ENCODE measurements at regions not wholly inside any gene's neighbourhood (a gene's known extent, or its start where the extent isn't known, plus 50 kb on each side); places are given as distances from the start of the nearest gene placed in this dataset.
"Not testable (repeated sequence)": the region's sequence is repeated elsewhere in the genome, so short reads cannot be mapped to it uniquely, and the experiment has no call there.

DNA sequence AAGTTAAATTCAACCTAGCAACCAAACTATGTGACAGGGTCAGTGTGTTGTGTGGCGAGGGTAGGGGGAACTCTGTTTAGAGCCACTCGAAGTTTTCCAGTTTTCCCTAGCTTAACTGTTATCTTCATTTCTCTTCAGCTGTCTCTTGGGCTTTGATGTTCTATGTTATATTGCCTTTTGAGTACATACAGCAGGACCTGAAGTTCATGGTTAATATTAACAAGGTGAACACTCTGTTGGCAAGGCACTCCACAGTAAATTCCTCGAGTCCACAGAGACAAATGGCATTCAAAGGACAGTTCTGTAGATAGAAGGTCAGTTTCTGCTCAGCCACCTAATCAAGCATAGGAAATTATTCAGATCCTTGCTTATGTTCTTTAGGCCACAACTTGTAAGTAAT is 147.9 kb upstream of the DPH6 start:
- DNase-seq (ENCODE audit: low read depth in 2 of 2), result no peak

DNA sequence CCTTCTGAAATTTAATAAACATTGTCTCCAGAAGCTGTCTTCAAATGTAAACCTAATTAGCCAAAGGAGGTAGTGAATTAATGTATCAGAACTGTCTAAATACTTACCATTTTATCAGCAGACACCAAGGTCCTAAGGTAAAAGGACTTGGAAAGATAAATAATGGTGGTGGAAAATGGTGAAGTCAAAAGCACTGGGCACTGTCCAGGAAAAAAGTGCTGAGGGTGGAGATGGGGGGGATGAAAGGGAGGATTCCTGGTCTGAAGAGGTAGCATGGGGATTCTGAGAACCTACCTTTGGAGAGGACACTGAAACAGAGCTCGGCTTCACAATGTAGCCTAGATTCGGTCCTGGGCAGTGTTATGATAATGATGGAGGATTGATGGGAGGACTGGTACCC is 149.0 kb upstream of the DPH6 start:
- no peak for DNase-seq (ENCODE audit: low read depth in 2 of 2)

DNA sequence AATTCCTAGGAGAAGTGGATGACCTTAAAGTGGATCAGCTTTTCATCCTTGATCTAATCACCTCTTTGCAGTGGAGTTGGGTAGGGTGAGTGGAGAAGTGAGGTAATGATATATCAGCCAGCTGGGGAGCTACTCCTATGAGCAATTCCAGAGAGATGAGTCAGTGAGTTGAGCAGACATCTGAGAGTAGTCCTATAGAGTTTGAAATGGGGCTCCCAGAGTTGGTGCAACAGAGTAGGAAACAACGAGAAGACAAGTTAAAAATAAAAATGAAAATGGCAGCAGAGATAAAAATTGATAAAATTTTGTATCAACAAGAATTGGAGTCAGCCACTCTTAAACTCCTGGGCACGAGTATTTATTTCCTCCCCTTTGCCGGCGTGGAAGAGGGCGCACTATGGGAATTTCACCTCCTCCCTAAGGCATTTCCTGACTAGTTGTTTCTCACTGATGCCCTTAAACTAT is 150.8 kb upstream of the DPH6 start:
- no peak for DNase-seq (ENCODE audit: low read depth in 2 of 2)

DNA sequence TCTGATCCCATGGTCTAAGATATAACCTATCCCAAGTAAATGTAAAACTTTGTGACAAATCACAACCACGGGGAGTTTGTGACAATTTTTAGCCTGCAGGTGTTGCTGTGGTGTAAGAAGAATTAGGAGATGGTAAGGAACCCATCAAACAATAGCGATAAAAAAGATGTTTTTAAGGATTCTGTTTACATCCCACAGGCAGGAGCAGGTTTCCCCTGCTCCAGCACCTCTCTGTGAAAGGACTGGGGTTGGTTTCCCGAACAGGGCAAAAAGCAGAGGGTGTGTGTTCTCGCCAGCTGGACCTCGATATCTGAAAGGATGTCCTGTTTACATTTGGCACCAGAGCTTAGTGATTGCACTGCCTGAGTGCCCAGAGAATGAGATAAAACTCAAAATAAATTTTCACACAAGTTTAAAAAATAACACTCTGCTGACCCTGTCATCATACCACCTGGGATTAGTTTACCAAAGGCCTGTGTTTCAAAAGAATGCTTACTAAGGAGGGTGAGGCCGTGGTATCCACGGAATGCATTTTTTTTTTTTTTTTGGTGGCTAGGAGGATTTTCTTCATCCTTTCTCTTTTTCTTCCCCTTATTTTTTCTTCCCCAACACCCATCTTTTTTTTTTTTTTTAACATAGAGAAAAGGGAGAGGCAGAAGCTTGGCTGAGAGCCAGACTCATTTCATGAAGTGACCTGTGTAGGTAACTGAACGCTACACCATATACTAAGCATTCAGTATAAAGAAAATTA is 151.8 kb upstream of the DPH6 start:
- DNase-seq (ENCODE audit: low read depth in 2 of 2), result no peak

DNA sequence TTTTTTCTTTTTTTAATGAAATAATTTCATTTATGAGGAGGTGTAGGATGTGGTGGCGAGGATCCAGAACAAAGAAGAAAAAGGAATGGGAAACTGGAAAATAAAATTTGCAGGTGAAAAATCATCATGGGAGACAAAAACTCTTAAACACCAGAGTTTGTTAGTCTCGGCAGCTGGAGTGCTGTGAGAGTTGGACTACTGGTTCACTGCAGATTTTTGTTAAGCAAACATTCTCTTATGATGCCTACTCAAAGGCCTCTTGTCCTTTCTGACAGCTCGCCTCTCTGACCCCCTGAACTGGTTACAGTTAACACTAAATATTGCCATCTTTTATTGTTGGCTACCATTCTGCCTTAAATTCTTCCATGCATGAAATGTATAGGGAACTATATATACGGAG is 152.4 kb upstream of the DPH6 start:
- DNase-seq (ENCODE audit: low read depth in 2 of 2), result no peak

DNA sequence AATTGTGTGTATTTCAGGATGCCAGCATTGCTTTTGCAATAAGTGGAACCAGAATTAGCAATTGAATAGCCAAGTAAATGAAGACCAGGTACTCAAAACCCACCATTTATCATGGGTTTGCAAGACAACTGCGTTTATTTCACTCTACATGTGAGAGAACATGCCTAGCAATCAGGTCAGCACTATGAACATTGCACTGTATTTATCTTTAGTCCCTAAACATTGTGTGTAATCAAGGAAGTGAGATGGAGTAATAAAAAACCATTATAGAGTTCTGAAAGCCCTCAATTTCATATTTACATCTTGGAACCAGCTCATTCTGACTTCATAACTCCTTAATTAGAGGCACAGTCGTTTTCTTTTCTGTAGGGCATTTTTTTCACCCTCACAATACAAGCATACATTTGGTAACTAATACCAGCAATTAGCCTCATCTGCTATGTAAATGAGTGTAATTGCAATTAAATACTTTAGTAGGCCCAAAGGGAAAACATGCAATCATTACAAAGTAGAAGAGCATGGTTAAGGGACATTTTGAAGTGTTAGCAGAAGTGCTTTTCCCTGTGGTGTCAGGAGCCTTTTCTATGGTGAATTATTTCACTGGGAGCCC is 153.1 kb upstream of the DPH6 start:
- DNase-seq (ENCODE audit: low read depth in 2 of 2), result no peak

DNA sequence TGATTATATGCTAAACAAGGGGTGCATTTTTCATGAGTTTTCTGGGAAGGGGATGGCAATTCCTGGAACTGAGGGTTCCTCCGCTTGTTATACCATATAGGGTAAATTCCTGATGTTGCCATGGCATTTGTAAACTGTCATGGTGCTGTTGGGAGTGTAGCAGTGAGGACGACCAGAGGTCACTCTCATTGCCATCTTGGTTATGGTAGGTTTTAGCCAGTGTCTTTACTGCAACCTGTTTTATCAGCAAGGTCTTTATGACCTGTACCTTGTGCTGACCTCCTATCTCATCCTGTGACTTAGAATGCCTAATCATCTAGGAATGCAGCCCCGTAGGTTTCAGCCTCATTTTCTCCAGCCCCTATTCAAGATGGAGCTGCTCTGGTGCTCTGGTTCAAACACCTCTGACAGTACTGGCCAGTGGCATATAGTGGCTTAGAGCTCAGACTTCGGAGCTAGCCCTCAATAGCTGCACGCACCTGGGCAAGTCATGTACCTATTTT is 154.2 kb upstream of the DPH6 start:
- DNase-seq (ENCODE audit: low read depth in 2 of 2), result not testable (repeated sequence)

DNA sequence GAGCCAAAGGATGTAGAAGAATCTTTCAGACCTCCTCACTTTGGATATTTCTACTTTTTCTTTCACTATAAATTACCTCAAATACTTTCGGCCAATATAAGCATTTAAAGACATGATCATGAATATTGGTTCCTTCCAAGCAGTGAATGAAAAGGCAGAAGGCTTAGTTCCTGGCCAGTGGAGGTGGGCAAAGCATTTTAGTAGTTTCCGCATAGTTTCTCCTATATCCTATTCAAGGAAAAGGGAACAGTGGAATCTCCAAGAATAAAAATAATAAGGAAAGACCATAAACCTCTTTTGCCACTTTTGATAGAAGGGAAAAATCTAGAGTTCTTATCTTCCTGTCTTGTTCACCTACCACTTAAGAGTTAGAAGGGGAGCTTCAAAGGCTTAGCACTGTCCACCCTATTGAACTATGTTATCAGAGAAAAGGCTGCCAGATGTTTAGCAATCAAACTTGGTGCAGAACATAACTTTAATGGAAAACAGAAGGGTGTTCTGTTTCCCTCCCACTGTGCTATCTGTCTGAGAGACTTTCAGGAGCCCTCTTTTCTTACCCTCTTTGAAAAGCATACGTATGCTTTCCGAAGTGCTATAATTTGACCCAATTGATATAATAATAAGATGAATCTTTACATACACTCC is 155.6 kb upstream of the DPH6 start:
- DNase-seq (ENCODE audit: low read depth in 2 of 2), result no peak

DNA sequence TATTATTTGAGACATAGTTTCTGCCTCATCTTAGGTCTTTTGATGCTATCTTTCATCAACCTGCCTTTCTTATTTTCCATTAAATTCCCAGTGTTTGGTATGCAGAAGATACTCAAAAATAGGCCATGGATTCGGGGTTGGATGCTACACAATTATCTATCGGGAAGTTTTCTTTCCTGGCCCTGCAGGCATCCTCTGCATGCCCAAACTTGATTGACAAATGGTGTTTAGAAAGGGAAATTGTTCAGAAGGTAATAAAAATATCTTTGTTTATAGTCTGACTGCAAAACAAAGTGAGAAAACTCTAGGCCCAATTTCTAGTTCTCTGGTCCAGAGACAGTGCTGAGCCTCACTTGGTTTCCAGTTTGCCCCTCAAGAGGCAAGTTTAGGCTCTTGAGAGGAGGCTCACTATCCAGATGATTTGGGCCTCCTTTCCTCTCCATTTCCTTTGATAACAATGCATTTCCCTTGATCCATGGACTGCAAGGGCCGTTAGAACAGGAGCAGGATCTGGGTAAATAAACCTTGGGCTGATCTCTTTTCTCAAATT is 157.1 kb upstream of the DPH6 start:
- no peak for DNase-seq (ENCODE audit: low read depth in 2 of 2)

DNA sequence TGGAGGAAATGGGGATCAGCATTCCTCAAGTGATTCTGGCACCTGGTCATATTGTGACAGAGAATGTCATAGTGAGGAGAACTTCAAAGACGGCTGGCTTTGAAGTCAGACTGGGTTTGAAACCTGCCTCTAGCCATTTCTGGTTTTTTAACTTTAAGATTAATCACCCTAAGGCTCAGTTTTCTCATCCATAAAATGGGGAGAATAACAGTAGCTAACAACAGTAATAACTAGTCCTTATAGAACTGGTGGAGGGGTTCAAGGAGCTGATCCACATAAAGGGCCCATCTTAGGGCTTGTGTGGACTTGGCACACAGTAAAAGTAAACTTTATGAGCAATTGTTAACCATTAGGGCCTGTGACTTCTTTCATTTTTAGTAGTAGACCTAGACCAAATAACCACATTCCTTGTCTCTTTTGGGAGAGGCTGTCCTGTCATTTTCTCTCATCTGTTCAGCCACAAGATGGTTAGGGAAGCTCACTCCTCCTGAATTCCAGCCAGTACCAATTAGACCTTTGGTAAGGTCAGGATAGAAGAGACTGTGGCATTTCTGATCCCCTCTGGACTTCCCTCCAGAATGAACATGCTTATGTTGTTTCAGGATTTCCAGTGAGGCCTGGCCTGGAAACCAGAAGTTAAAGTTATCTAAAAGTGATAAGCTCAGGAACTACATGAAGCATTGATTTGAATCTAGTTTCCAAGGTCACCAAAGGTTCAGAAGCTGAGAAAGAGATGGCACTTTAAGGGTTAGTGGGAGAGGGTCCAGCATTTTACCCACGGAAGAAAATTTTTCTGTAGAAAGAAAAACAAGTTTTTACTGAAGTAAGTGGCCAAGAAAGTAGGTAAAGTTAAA is 159.3 kb upstream of the DPH6 start:
- DNase-seq (ENCODE audit: low read depth in 2 of 2), result no peak

DNA sequence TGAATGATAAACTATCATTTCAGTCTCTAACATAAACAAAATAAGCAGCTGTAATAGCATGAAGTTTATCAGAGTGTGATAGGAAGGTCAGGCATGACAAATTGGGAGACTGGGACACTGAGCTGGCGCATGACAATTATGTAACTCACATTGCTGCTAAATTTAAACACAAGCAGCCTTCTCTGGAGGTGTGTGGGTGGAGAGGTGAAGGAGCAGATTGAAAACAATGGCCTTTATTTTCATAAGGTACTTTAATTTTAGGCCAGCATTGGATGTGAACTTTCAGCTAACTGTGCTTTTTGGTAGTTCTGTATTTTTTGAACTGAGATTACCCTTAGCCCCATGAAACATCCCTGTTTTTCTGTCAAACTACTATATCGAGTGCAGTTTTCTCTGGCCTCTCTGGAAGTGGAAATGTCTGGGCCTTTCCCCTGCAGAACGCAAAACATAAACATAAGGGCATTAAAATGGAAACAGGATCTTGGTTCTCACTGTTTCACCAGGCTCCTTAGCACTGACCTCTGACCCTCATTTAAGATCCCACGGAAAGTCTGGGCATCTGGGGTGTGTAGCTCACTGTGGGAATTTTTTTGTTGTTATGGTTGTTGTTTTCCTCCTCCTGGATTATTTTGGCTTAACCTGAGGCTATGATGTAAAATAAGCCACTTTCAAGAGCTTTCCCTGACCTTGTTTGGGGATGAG is 160.1 kb upstream of the DPH6 start:
- DNase-seq (ENCODE audit: low read depth in 2 of 2), result no peak

DNA sequence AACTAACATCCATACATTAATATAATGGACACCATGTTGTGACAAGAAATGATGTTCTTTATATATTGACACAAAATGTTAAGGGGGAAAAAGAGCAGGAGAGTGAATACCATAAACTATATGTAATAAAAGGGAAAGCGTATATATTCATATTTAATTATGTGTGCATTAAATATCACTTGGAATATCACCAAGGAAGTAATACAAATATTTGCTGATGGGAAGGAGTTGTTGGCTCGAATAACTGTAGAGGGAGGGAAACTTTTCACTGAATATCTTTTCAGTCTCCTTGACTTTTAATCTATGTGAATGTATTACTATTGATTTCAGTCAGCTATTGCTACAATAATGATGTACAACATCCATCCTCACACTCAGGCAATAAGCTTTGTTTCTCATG is 167.0 kb upstream of the DPH6 start:
- DNase-seq (ENCODE audit: low read depth in 2 of 2), result no peak

DNA sequence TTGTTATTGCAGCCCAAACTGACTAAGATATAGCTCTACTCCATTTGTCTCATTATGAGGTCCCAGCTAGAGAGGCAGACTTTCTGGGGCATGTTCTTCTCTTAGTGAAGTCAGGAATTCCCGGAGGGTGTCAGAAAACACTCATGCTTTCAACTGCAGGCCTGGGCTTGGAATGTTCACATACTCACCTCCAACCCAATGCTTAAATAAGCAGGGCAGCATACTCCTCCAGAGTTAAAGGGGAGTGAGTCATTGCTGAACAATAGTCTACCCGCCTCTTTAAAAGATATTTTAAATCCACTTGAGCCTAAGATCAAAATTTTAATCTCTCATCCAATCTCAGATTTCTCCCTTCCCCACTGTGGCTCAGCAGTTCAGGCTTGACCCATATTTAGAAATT is 167.8 kb upstream of the DPH6 start:
- DNase-seq (ENCODE audit: low read depth in 2 of 2), result no peak

DNA sequence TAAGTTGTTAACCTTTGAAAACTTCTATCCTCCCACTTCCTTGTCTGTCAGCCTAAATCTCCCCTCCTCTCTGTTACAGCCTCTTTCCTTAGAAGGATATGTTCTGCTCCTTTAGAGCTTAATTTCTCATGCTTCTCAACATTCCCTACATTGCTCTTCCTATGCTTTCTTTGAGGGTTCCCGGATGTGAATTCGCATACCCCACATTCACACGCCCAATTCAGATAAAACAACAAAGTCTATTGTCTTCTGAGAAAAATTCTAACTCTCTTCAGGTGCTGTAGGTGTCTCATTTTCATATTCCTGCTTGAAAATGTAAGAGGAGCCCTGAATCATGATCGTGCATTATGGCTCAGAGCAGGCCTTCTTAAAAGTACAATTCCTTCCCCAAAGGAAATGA is 171.8 kb upstream of the DPH6 start:
- DNase-seq (ENCODE audit: low read depth in 2 of 2), result no peak

DNA sequence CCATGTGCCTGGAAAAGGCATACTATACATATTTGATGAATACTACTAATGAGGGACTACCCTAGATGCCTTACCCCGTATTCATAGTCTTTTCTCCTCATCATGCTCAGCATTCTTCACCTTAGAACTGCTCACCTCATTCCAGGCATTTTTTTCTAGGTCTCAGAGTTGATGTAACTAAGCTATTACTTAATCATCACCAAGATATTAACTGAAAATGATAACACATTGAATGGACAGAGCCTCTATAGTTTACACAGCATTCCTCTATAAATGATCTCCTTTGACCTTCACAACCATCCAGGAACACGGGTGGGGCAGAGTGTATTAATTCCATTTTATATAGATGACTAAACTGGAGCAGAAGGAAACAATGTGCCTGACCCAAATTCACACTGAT is 174.1 kb upstream of the DPH6 start:
- DNase-seq (ENCODE audit: low read depth in 2 of 2), result no peak

DNA sequence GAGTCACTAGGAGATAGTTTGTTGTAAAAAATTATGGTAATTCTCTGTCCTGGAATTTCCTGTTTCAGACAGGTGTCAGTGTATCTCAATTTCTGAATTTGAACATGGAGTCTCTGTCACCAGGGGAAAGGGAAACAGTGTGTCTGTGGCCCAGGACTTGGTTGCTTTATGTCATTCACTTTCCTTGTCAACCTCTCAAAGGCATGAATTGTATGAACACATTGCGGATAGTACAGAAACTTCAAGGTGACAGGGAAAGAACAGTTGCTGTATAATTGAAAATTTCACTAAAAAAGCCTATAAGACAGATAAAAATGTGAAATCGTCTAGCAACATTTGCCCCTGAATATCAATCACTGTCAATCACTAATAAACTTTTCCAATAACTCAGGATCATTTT is 175.0 kb upstream of the DPH6 start:
- DNase-seq (ENCODE audit: low read depth in 2 of 2), result no peak

DNA sequence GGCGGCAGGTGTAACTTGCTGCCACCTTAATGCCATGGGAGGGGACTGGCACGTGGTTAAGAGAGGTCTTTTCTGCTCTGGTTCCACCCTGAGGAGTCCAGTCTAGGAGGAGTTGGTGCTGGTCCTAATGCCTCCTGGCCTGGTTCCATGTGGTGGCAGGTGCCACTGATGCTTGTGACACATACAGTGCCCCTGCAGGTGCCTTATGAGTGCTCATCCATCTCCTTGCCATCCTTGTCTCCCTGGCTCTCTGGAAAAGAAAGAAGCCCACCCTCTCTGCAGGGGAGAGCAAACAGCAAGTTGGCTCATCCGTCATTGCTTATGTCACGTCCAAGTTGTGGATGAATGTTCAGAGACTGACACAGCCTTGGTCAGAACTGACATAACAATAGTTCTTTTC is 175.8 kb upstream of the DPH6 start:
- DNase-seq (ENCODE audit: low read depth in 2 of 2), result no peak

DNA sequence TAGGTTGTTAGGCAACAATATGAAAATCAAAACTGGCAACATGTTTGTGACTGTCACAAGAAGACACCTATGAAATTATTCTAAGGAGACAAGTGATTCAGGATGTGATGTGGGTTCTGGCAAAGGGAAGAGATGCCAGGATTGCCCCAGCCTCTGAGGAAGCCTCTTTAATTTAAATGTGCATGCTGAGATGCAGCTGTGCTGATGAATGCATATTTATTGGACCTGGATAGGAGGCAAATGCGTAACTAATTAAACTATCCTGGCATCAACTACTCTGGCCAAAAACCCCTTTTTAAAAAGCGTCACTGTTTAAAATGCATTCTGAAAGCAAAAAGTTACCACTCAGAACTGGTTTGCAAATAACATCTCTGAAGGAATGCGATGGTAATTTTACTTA is 176.5 kb upstream of the DPH6 start:
- no peak for DNase-seq (ENCODE audit: low read depth in 2 of 2)

DNA sequence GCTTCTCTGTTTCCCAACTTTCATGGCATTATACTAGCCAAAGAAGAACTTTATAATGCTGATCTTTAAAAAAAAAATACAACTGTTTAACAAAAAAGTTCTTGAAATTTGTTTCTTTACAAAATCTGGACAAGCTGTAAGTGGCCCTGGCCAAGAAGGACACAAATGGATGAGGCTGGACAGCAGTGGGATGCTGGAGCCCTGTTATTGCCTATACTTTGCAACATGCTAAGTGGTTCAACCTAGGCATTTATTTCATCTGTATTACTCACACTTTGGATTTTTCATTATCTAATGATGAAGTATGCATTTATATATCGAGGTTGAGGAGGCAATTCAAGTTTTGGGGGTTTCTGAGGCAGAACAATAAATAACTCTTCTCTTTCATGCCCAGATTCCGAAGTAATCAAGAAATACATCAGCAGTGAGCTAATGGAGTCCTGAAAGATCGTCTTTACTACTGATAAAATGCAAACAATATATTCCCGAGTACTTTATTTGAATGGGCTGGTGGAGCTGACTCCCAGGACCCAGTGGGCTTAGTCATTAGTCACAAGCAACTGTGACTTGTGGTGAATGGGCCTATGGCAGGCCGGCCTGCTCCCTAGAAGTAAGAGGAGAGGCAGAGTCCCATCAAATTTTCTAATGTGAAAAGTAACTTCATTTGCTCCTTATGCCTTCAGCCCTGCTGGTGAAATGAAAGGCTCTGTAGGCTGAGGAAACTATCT is 177.3 kb upstream of the DPH6 start:
- no peak for DNase-seq (ENCODE audit: low read depth in 2 of 2)

DNA sequence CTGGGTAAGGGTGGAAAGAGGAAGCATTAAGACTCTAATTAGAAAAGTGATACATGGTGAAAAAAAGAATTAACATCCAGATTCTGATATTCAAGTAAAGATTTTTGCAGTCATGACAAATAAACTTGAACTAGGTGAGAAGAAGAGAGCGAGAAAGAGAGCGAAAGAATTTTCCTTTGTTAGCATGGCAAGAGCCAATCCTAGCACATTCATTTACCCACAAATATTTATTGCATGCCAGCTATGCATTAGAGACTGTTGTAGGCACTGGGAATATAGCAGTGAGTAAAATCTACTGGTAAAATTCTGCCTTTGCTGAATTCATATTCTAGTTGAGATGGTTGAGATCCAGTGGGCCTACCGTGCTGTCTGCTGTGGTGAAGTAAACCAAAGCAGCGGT is 177.9 kb upstream of the DPH6 start:
- no peak for DNase-seq (ENCODE audit: low read depth in 2 of 2)

DNA sequence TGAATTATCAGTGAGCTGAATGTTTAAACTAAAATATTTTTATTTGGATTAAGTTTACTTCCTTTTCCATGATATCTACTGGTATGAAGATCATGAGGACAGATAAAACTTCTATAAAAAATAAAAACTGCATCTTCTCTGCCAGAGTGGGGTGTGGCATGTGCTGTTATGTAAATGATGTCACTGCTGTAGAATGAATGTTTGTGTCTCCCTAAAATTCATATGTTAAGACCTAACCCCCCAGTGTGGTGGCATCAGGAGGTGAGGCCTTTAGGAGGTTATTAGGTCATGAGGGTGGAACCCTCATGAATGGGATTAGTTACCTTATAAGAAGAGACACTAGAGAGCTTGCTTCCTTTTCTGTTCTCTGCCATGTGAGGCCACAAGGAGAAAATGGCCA is 178.7 kb upstream of the DPH6 start:
- no peak for DNase-seq (ENCODE audit: low read depth in 2 of 2)

Data from stimulated activated CD8-positive, alpha-beta memory T cell treated with anti-CD3 and anti-CD28 coated beads, Interleukin-2, amount 100 ng/mL, for 48 hours (primary cell).